ENCODE measurements at regions not wholly inside any gene's neighbourhood (a gene's known extent, or its start where the extent isn't known, plus 50 kb on each side); places are given as distances from the start of the nearest gene placed in this dataset.

DNA sequence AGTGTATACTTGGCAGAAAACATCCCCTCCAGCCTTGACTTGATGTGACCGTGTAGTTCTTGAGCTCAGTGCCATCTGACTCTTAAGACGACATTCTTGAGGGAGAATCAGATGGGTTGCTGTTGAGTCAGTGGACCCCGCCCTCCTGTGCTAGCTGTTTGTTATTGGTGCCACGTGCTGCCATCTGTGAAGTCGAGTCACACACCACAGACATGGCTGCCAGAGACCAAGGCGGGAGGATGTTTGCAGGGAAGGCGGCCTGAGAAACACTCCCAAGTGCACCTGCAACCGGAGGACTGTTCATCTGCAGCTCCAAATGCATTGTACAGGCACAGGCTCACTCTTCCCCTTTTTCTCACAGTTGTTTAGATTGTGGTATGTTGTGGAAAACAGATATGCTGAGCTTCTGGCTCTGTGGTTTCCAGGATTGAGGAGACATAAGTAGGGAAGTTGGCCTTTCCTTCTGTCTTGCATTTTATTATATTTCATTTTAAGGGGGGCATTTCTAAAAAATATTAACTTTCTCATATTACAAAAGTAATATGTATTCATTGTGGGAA, 345.3 kb upstream of the ZFP64 start:
- TF ChIP-seq, protein P1, sequence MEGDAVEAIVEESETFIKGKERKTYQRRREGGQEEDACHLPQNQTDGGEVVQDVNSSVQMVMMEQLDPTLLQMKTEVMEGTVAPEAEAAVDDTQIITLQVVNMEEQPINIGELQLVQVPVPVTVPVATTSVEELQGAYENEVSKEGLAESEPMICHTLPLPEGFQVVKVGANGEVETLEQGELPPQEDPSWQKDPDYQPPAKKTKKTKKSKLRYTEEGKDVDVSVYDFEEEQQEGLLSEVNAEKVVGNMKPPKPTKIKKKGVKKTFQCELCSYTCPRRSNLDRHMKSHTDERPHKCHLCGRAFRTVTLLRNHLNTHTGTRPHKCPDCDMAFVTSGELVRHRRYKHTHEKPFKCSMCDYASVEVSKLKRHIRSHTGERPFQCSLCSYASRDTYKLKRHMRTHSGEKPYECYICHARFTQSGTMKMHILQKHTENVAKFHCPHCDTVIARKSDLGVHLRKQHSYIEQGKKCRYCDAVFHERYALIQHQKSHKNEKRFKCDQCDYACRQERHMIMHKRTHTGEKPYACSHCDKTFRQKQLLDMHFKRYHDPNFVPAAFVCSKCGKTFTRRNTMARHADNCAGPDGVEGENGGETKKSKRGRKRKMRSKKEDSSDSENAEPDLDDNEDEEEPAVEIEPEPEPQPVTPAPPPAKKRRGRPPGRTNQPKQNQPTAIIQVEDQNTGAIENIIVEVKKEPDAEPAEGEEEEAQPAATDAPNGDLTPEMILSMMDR (conservative IDR thresholded peaks at IDR 0.05; ENCODE audit: low read depth, low read length), result no peak
- TF ChIP-seq EZH2 (IDR thresholded peaks at IDR 0.05; ENCODE audit: low read length, unreplicated experiment) (no peak), EZH2phosphoT487 (IDR thresholded peaks at IDR 0.05; ENCODE audit: borderline replicate concordance, low read length) (no peak)
